ENCODE measurements at regions not wholly inside any gene's neighbourhood (a gene's known extent, or its start where the extent isn't known, plus 50 kb on each side); places are given as distances from the start of the nearest gene placed in this dataset.

GRCh38 chr7:69211739-69212138, 386.5 kb upstream of the AUTS2 start:
- TF ChIP-seq CTCF (IDR thresholded peaks at IDR 0.05 in 4 of 5, conservative IDR thresholded peaks at IDR 0.05 in 1 of 5) (no peak), POLR2A (IDR thresholded peaks at IDR 0.05) (no peak)

Data from gastrocnemius medialis (tissue), 4 donors.